ENCODE measurements at regions not wholly inside any gene's neighbourhood (a gene's known extent, or its start where the extent isn't known, plus 50 kb on each side); places are given as distances from the start of the nearest gene placed in this dataset.

DNA sequence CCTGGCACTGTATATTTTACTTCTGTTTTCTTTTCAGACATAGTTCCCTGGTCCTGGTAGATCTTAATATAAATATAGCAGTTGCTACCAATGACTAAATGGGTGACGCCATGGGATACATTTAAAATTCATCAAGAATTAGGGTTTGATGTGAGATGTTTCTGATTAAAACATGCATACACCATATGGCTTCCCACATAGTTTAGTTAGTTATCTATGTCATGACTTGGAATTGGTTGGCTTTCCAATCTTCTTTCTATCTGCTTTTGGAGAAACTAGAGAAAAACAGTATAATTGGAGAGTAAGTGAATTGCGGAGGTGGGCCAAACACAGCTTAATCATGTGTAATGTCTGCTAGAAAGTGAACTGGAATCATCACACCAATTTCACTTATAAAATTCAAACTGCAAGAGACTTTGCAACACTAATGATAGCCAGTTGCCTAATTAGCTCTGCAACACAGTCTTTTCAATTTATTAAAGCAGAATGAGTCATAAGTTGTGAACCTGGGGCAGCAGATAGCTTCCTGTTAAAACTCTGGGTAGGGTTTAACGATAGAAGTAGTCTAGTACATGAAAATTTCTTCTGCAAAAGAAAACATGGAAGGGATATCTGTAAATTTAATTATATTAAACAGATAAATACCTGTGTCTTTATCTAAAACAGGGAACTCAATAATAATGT is 295.2 kb downstream of the SLC16A7 start:
- Histone ChIP-seq H3K36me3 (no peaks in the 10 kb centered on the region), H3K27me3 (no peaks in the 10 kb centered on the region), H3K4me1 (no peaks in the 10 kb centered on the region), H3K27ac (no peak overlapping the region), H3K9me3 (replicated peaks) (no peaks in the 10 kb centered on the region), H3K4me3 (no peak overlapping the region)
- DNase-seq: no peak

DNA sequence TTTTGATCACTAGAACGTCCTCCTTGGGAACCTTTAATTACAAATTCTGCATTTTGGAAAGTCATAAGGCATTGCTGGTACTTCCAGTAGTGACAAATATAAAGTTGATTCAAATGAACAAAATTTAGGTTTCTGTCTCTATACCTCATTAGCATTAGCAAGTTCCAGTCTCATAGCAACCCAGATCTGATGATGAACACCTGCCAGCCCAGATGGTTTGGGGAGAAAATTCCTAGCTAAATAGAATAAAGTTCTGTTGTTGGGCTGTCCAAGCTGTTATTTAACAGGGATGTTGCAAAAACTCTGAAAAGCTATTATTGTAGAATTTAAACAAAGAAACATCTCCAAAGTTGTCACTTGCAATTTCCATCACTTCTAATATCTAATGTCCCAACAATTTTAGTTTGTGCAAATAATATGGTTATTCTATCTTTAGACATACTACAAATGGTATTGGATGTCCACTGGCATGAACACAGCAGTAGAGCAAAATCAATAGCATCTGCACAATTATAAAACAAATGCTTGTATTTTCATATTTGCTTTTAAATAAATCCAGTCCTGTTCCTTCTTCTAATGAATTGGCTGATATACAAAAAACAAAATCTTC is 299.4 kb downstream of the SLC16A7 start:
- Histone ChIP-seq H3K36me3 (no peaks in the 10 kb centered on the region), H3K4me1 (no peaks in the 10 kb centered on the region), H3K9me3 (replicated peaks) (no peaks in the 10 kb centered on the region), H3K27ac (no peak overlapping the region), H3K27me3 (no peaks in the 10 kb centered on the region), H3K4me3 (no peak overlapping the region)
- no peak for DNase-seq

DNA sequence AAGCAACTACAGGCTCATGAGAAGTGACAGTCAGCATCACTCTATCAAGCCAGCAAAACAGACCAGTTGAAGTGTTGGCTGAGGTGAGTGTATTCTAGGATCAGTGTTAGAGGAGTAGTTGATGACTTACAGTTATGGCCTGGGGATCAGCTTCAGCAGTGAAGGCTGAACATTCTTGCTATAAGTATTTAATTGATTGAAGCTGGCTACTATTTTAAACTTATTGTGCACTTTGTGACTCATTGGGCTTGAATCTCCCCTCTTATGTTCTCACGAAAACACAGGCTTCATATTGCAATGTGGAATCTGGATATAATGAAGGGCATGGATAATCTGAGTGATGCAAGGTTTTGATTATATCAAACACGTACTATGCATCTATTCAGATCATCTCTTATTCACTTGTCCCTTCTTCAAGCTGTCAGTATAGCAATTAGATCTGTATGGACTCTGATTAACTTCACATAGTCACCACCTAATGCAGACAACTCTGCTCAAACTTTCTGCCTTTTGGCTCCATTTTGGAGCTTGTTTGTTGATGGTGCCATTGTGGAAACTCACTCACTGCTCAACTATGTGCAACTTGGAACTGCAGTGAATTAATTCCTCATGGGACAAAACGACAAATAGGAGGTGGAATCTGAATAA is 309.2 kb downstream of the SLC16A7 start:
- no peak overlapping the region for H3K4me3 ChIP-seq
- H3K27me3 ChIP-seq: no peaks in the 10 kb centered on the region
- no peak overlapping the region for H3K27ac ChIP-seq
- H3K36me3 ChIP-seq: no peaks in the 10 kb centered on the region
- no peak for DNase-seq
- H3K4me1 ChIP-seq: no peaks in the 10 kb centered on the region
- no peaks in the 10 kb centered on the region for H3K9me3 ChIP-seq (replicated peaks)

DNA sequence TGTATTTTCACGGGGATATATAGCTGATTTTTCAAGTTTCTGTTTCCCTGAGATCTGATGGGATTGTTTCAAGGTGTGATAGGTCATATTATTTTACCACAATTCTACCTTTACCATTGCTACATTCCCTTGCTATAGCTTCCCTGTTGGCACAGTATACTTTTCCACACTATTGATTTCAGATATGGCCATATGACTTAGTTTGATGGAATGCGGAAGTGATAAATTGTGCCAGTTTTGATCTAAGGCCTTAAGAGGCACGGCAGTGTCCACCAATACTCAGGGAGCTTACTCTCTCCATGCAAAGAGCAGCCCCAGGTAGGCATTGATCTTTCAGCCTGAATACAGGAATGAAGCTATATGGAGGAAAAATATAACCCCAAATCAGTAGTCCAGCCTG is 315.7 kb downstream of the SLC16A7 start:
- Histone ChIP-seq H3K4me1 (no peaks in the 10 kb centered on the region), H3K9me3 (replicated peaks) (no peaks in the 10 kb centered on the region), H3K27ac (no peak overlapping the region), H3K36me3 (no peaks in the 10 kb centered on the region), H3K27me3 (no peaks in the 10 kb centered on the region), H3K4me3 (no peak overlapping the region)
- DNase-seq: no peak

DNA sequence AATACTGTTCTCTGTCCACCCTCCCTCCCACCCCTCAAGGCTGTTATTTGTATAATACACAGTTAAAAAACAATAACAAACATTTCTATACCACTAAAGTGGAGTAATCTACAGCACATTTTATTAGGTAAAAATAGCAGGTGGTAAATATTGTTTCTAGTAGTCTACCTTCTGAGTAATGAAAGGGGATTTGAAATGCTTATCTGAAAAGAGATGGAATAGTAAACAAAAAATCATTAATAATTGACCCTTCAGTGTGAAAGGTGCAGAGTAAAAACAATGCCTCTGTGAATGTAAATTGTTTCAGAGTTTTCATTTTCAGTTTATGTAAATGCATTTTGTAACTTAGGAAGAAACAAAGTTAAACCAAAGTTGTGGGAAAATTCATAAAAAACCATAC is 321.2 kb downstream of the SLC16A7 start:
- H3K4me3 ChIP-seq: no peak overlapping the region
- H3K4me1 ChIP-seq: no peaks in the 10 kb centered on the region
- H3K27ac ChIP-seq: no peak overlapping the region
- no peaks in the 10 kb centered on the region for H3K9me3 ChIP-seq (replicated peaks)
- DNase-seq: no peak
- H3K27me3 ChIP-seq: no peaks in the 10 kb centered on the region
- no peaks in the 10 kb centered on the region for H3K36me3 ChIP-seq

DNA sequence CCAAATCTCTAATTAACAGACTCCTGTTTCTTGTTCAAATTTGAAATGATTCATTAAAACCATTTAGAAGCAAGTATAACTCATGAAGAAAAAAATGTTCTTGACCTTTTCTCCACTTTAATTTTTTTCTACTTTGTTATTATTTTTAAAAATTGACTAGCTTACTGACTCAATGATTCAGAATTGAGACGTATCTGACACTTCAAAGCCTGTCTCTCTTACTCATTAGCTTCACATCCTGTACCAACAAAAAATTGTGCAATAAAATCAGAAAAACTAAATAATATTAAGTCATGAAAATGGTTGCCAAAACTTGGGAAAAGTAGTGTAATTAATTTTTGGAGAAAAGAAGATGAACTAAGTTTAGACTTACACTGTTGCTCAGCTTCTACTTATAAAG is 331.2 kb downstream of the SLC16A7 start:
- no peak for DNase-seq
- H3K36me3 ChIP-seq: no peaks in the 10 kb centered on the region
- no peak overlapping the region for H3K27ac ChIP-seq
- H3K4me1 ChIP-seq: no peaks in the 10 kb centered on the region
- H3K4me3 ChIP-seq: no peak overlapping the region
- no peaks in the 10 kb centered on the region for H3K27me3 ChIP-seq
- no peaks in the 10 kb centered on the region for H3K9me3 ChIP-seq (replicated peaks)

DNA sequence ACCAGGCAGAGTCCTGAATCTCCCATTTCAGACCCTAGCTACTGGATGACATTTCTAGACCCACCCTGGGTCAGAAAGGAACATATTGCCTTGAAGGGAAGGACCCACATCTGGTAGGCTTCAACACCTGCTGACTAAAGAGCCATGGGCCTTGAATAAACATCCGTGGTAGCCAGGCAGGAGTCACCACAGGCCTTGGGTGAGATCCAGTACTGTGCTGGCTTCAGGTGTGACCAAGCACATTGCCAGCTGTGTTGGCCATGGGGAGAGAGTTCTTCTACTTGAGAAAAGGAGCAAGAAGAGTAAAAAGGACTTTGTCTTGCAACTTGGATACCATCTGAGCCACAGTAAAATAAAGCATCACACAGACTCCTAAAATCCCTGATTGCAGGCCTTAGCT is 332.6 kb downstream of the SLC16A7 start:
- Histone ChIP-seq H3K27me3 (no peaks in the 10 kb centered on the region), H3K4me1 (no peaks in the 10 kb centered on the region), H3K9me3 (replicated peaks) (no peaks in the 10 kb centered on the region), H3K4me3 (no peak overlapping the region), H3K36me3 (no peaks in the 10 kb centered on the region), H3K27ac (no peak overlapping the region)
- DNase-seq: no peak

DNA sequence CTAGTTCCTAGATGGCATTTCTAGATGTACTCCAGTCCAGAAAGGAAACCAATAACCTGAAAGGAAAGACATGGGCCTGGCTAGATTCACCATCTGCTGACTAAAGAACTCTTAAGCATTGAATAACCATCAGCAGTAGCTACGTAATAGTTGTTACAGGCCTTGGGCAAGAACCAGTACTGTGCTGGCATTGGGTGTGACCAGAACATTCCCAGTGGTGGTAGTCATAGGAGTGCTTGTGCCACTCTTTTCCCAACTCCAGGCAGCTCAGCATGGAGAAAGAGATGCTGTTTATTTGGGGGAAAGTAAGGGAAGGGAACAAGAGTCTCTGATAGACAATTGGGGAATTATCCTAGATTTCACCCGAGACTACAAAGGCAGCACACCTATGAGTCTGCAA is 333.3 kb downstream of the SLC16A7 start:
- no peak for DNase-seq
- Histone ChIP-seq H3K4me1 (no peaks in the 10 kb centered on the region), H3K9me3 (replicated peaks) (no peaks in the 10 kb centered on the region), H3K4me3 (no peak overlapping the region), H3K27me3 (no peaks in the 10 kb centered on the region), H3K27ac (no peak overlapping the region), H3K36me3 (no peaks in the 10 kb centered on the region)

DNA sequence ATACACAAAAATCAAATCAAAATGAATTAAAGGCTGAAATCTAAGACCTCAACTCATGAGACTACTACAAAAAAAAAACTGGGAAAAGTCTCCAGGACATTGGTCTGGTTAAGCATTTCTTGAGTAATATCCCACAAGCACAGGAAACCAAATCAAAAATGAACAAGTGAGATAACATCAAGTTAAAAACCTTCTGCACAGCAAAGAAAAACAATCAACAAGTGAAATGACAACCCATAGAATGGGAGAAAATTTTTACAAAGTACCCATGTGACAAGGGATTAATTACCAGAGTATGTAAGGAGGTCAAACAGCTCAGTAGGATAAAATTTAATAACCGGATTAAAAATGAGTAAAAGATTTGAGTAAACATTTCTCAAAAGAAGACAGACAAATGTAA is 338.7 kb downstream of the SLC16A7 start:
- DNase-seq: no peak
- Histone ChIP-seq H3K36me3 (no peaks in the 10 kb centered on the region), H3K4me1 (no peaks in the 10 kb centered on the region), H3K4me3 (no peak overlapping the region), H3K27ac (no peak overlapping the region), H3K9me3 (replicated peaks) (no peaks in the 10 kb centered on the region), H3K27me3 (no peaks in the 10 kb centered on the region)

DNA sequence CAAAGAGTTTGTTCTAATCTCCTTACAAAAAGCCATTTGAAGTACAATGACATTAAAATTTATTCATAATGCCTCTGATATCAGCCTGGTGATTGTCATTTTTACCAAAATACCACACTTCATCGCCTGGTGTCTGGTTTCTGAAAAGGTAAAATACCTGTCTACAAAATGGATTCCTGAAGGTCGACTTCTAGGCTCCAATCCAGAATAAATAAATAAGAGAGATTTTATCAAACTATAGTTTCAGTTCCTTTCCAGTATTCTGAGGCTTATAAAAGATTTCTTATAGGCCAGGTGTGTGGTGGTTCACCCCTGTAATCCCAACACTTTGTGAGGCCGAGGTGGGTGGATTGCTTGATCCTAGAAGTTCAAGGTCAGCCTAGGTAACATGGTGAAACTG is 340.7 kb downstream of the SLC16A7 start:
- Histone ChIP-seq H3K27me3 (no peaks in the 10 kb centered on the region), H3K9me3 (replicated peaks) (no peaks in the 10 kb centered on the region)
- DNase-seq: no peak

DNA sequence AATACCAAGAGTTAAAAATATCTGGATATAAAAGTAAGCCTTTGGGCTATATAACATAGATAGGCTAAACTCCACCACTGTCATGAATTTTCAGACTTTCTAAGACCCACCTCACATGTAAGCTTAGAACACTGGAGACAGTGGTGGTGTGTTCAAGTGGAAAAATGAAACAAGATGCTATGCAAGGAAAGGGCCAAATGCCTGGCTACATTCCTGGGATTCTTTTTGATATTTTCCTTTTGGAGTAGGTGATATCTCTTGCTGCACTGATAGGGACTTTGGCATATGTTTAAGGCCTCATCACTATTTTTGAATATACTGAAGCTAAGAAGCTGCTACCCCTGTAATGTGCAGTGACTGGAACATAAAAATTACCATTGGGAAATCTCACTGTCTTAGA is 341.3 kb downstream of the SLC16A7 start:
- DNase-seq: no peak
- H3K9me3 ChIP-seq (replicated peaks): no peaks in the 10 kb centered on the region
- no peaks in the 10 kb centered on the region for H3K36me3 ChIP-seq
- H3K27ac ChIP-seq: no peak overlapping the region
- no peaks in the 10 kb centered on the region for H3K27me3 ChIP-seq
- H3K4me1 ChIP-seq: peaks cover 9% of the 10 kb centered on the region; the same call in 1 of the 2 replicates
- no peak overlapping the region for H3K4me3 ChIP-seq

More for the DNA sequence above, 340.7 kb downstream of the SLC16A7 start:
- Histone ChIP-seq H3K27ac (no peak overlapping the region), H3K4me1 (peaks cover 7% of the 10 kb centered on the region; the same call in 1 of the 2 replicates), H3K4me3 (no peak overlapping the region), H3K36me3 (no peaks in the 10 kb centered on the region)

DNA sequence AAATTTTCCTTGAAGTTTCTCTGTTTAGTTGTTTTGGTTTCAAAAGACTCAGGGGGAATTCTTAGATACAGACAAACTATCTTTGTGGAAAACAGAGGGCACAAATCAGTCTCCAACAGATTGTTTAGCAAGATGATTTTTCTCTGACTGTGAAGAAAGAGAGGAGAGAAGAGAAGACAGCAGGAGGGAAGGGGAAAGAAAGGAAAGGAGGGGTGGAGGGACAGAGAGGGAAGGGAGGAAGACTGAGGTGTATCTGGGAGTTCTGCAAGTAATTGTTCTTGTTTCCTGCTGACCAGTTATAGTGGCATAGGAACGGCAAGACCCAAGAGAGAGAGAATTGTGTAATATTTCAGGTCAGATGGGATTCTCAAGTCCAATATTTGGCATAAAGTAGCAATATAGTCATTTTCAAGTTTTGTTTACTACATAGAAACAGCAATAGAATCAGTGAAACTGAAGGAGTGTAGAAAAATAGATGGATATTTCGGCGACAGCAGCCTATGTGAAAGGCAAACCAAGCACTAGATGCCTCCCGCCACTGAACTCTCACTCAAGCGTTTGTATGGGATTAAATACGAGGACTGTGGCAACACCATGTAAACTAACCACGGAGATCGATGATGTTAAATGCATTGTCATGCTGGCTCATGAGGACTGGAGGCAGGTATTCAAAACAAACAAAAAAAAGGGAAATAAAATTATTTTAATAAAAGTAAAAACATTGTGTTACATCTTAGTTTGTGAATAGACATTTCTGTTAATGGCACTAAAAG is 342.5 kb downstream of the SLC16A7 start:
- Histone ChIP-seq H3K4me1 (peaks cover 9% of the 10 kb centered on the region; the same call in 1 of the 2 replicates), H3K36me3 (no peaks in the 10 kb centered on the region), H3K9me3 (replicated peaks) (no peaks in the 10 kb centered on the region), H3K27ac (no peak overlapping the region), H3K4me3 (no peak overlapping the region), H3K27me3 (no peaks in the 10 kb centered on the region)
- DNase-seq: no peak

DNA sequence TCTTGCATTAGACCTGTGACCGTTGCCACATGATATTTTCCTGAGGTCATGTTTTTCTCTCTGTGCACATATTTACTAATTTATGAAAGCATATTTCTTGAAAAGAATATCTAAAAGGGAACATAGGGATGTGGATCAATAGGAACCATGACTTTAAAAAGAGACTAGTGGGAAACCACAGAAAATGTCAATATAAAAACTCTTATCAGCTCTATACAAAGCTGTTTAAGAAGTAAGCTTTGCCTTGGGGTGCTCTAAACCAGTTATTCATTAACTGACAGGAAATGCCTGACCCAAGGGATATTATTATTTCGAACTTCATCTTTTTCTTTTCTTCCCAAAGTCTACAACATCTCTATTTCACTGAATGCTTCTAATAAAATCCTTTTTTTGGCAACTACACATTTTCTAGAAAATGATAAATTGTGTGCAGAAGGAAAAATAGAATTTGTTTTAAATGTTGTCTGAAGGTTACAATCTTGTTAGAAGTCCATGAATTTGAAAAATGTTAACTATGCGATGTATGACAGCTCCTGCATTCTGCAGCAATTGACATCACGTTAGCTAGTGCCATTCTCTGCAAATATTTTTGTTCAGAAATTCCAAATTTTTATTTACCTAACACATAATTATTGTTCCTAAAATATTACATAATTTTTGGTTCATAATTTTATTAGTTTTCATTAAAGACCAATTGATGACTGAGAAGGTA is 345.0 kb downstream of the SLC16A7 start:
- H3K36me3 ChIP-seq: no peaks in the 10 kb centered on the region
- peaks cover 9% of the 10 kb centered on the region; the same call in 1 of the 2 replicates for H3K4me1 ChIP-seq
- H3K4me3 ChIP-seq: no peak overlapping the region
- H3K27me3 ChIP-seq: no peaks in the 10 kb centered on the region
- no peaks in the 10 kb centered on the region for H3K9me3 ChIP-seq (replicated peaks)
- DNase-seq: no peak
- H3K27ac ChIP-seq: 0 out of 2 replicates have a peak overlapping the region, but pooled peaks have one; percentile 13

DNA sequence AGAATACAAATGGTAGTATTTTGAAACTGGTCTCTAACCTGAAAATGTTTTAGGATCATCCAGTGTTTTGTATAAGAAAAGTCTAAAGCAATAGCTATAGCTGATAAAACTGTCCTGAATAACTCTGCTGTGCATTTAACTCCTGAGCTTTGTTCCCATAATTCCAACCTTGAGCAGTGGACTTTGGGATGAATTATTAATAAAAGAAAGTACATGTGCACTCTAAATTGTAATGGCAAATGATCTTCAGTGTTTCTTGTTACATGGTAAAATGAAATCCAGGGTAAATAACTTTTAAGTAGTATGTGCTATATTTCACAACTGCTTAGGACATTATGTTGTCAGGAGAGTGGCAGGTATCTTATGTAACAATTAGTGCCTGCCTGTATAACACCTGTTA is 345.6 kb downstream of the SLC16A7 start:
- Histone ChIP-seq H3K9me3 (replicated peaks) (no peaks in the 10 kb centered on the region), H3K27ac (no peak overlapping the region), H3K4me3 (no peak overlapping the region), H3K27me3 (no peaks in the 10 kb centered on the region), H3K36me3 (no peaks in the 10 kb centered on the region), H3K4me1 (peaks cover 9% of the 10 kb centered on the region; the same call in 1 of the 2 replicates)
- DNase-seq: no peak
